ENCODE measurements at regions not wholly inside any gene's neighbourhood (a gene's known extent, or its start where the extent isn't known, plus 50 kb on each side); places are given as distances from the start of the nearest gene placed in this dataset.

- Histone ChIP-seq H3K4me3 (no peak overlapping the region), H3K27me3 (ENCODE audit: insufficient read depth) (no peaks in the 10 kb centered on the region), H3K4me2 (no peak overlapping the region), H3F3A (replicated peaks; ENCODE audit: low read depth) (no peaks in the 10 kb centered on the region), H3K27ac (ENCODE audit: low read depth) (no peak overlapping the region), H4K20me1 (replicated peaks; ENCODE audit: insufficient read depth) (no peaks in the 10 kb centered on the region), H3K9me2 (ENCODE audit: insufficient read depth) (peaks cover 7% of the 10 kb centered on the region; the same call in 1 of the 2 replicates), H3K79me2 (replicated peaks; ENCODE audit: insufficient read depth) (no peaks in the 10 kb centered on the region), H2AFZ (peak overlapping the region; percentile 76; the same call in 1 of the 2 replicates), H3K4me1 (ENCODE audit: insufficient read depth) (no peaks in the 10 kb centered on the region), H3K36me3 (ENCODE audit: insufficient read depth) (no peaks in the 10 kb centered on the region)
- no peak overlapping the region for H3K4me3 Mint-ChIP-seq
- H3K27ac Mint-ChIP-seq, result no peak overlapping the region
- H3K4me1 Mint-ChIP-seq, result no peaks in the 10 kb centered on the region
- TF ChIP-seq NANOG (IDR thresholded peaks at IDR 0.05; ENCODE audit: borderline replicate concordance), result no peak
- no peak for TF ChIP-seq ETS1 (IDR thresholded peaks at IDR 0.05)
- no peak for TF ChIP-seq ZNF462 (CRISPR knock-in tag; IDR thresholded peaks at IDR 0.05)
- no peak for TF ChIP-seq CREB1 (CRISPR knock-in tag; IDR thresholded peaks at IDR 0.05; ENCODE audit: low read depth)
- no peak for TF ChIP-seq EZH2 (IDR thresholded peaks at IDR 0.05; ENCODE audit: low read depth, unreplicated experiment)
- no peak for TF ChIP-seq POLR2AphosphoS5 (IDR thresholded peaks at IDR 0.05; ENCODE audit: low read depth)
- DNase-seq (ENCODE audit: low spot score) (no peak), ATAC-seq (no peak)
- H3K9me3 Mint-ChIP-seq, result peaks cover 11% of the 10 kb centered on the region
- H3K36me3 Mint-ChIP-seq (ENCODE audit: low read depth), result peaks cover 7% of the 10 kb centered on the region; the same call in 2 of the 3 replicates
- peaks cover 1% of the 10 kb centered on the region for H3K27me3 Mint-ChIP-seq (ENCODE audit: insufficient read depth, low read depth, poor library complexity)
Observed at GRCh38 chr2:12797815-12798214, 81.1 kb downstream of the TRIB2 start.
